Chondrocyte (in vitro differentiated cells): ENCODE measurements at regions not wholly inside any gene's neighbourhood (a gene's known extent, or its start where the extent isn't known, plus 50 kb on each side); places are given as distances from the start of the nearest gene placed in this dataset.

Experiments
- DNase-seq: peaks from one replicate; pipeline ENCODE4 v3.0.0; 2021; ENCODE audit warnings: mixed read lengths, low spot score
- H3K27ac Mint-ChIP-seq: one replicate; pipeline ENCODE4 v1.8.0; 2021; ENCODE audit warnings: mild to moderate bottlenecking, moderate library complexity, mixed read lengths; ENCODE audit not compliant: unreplicated experiment
- H3K27me3 Mint-ChIP-seq: 2 replicates; pipeline ENCODE4 v1.8.0; 2021; ENCODE audit warnings: low read depth, mixed read lengths
- H3K36me3 Mint-ChIP-seq: 2 replicates; pipeline ENCODE4 v1.8.0; 2021; ENCODE audit warnings: low read depth, mixed read lengths
- H3K4me1 Mint-ChIP-seq: 2 replicates; pipeline ENCODE4 v1.8.0; 2021; ENCODE audit warnings: low read depth, mild to moderate bottlenecking, mixed read lengths
- H3K4me3 Mint-ChIP-seq: one replicate; pipeline ENCODE4 v1.8.0; 2021; ENCODE audit warnings: mild to moderate bottlenecking, moderate library complexity, mixed read lengths; ENCODE audit not compliant: unreplicated experiment
- H3K9me3 Mint-ChIP-seq: 2 replicates; pipeline ENCODE4 v1.8.0; 2021; ENCODE audit warnings: low read depth, mixed read lengths
- TF ChIP-seq, protein P1 (sequence below): fragments of 200-600 bp; sonication (generic); IDR thresholded peaks from 2 replicates; pipeline ENCODE4 v1.5.0; 2021; ENCODE audit warnings: antibody characterized with exemption, mild to moderate bottlenecking, moderate library complexity

DNA sequence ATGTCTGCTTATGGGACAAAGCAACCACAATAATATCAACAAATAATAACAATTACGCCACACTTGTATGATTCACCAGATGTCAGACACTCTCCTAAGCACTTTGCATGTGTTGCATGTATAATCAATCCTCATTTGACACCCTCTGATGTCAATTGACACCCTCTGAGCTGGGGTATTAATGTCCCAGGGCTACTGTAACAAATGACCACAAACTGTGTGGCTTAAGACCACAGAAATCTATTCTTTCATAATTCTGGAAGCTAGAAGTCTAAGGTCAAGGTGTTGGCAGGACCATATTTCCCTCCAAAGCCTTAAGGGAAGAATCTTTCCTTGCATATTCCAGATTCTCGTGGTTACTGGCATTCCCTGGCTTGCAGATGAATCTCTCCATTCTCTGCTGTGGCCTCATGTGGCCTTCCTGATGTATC is 112.7 kb downstream of the NPIPB5 start:
- Mint-ChIP-seq H3K36me3 (no peaks in the 10 kb centered on the region), H3K4me1 (no peaks in the 10 kb centered on the region), H3K27ac (no peak overlapping the region), H3K9me3 (no peaks in the 10 kb centered on the region), H3K4me3 (no peak overlapping the region), H3K27me3 (peaks cover 10% of the 10 kb centered on the region)
- TF ChIP-seq, protein P1, sequence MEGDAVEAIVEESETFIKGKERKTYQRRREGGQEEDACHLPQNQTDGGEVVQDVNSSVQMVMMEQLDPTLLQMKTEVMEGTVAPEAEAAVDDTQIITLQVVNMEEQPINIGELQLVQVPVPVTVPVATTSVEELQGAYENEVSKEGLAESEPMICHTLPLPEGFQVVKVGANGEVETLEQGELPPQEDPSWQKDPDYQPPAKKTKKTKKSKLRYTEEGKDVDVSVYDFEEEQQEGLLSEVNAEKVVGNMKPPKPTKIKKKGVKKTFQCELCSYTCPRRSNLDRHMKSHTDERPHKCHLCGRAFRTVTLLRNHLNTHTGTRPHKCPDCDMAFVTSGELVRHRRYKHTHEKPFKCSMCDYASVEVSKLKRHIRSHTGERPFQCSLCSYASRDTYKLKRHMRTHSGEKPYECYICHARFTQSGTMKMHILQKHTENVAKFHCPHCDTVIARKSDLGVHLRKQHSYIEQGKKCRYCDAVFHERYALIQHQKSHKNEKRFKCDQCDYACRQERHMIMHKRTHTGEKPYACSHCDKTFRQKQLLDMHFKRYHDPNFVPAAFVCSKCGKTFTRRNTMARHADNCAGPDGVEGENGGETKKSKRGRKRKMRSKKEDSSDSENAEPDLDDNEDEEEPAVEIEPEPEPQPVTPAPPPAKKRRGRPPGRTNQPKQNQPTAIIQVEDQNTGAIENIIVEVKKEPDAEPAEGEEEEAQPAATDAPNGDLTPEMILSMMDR: no peak
- no peak for DNase-seq

DNA sequence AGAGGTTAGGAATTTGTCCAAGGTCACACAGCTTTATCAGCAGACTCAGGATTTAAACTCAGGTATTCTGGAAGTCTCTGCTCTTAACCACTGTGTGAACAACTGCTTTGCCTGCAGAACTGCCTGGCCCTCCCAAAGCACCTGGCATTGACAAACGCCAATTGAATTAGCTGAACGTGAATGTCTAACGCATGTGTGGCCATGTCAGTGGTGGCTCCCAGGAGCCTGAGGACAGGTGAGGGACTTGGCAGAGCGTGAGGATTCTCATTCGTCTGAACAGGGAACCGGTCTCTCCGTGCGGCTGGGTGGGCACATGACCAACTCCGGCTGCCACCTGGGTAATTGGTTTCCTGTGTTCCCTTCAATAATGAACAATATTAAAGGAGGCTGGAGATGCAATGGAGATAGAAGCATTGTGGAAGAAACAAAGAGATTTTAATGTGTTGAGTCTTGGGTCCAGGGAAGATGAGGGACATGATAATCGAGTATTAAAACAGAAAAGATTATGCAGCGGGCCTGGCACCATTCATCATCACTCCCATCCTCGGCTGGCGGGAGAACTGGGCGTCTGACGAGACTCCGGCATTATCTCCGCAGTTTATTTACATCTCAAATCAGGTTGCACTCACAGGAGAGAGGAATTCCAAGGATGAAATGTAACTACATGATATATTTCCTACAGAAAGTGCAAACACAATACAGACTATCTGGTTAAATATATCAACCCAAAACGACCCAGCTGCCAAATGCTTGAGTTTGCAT is 113.5 kb downstream of the NPIPB5 start:
- TF ChIP-seq, protein P1: no peak
- Mint-ChIP-seq H3K4me3 (no peak overlapping the region), H3K36me3 (no peaks in the 10 kb centered on the region), H3K27me3 (peaks cover 7% of the 10 kb centered on the region), H3K27ac (no peak overlapping the region), H3K9me3 (no peaks in the 10 kb centered on the region), H3K4me1 (no peaks in the 10 kb centered on the region)
- no peak for DNase-seq

DNA sequence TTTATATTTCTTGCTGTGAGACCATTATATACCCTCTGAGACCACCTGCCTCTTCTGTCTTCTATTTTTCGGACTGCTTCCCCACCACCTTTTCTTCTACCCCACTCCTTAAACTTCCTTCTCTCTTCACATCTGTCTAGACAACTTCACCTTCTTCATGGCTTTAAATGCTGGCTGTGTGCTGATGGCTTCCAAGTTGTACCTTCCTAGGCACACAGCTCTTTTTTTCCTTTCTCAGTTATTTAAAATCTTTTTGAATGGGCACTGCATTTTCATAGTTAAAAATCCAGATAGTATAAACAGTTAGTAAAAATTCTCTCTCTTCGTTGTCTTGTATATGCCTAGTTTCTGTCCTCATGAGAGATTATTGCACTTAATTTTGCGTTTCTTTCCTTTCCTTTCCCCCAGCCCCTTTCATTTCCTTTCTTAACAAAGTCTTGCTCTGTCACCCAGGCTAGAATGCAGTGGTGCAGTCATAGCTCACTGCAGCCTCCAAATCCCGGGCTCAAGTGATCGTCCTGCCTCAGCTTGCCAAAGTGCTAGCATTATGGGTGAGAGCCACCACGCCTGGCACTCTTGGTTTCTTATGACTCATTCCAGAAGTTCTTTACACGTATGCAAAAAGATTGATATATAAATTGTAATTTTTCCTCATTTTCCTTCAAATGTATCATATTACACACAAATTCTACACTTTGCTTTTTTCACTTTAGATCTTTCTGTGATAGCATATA is 114.3 kb downstream of the NPIPB5 start:
- Mint-ChIP-seq H3K4me1 (no peaks in the 10 kb centered on the region), H3K27me3 (peaks cover 5% of the 10 kb centered on the region), H3K27ac (no peak overlapping the region), H3K9me3 (no peaks in the 10 kb centered on the region), H3K4me3 (no peak overlapping the region), H3K36me3 (no peaks in the 10 kb centered on the region)
- no peak for DNase-seq
- TF ChIP-seq, protein P1: no peak

- Mint-ChIP-seq H3K36me3 (no peaks in the 10 kb centered on the region), H3K4me1 (no peaks in the 10 kb centered on the region), H3K27me3 (peaks cover under 1% of the 10 kb centered on the region), H3K27ac (no peak overlapping the region), H3K4me3 (no peak overlapping the region), H3K9me3 (no peaks in the 10 kb centered on the region)
- TF ChIP-seq, protein P1: no peak
- DNase-seq: no peak
Observed at GRCh38 chr16:22625967-22626366, 115.3 kb downstream of the NPIPB5 start.

DNA sequence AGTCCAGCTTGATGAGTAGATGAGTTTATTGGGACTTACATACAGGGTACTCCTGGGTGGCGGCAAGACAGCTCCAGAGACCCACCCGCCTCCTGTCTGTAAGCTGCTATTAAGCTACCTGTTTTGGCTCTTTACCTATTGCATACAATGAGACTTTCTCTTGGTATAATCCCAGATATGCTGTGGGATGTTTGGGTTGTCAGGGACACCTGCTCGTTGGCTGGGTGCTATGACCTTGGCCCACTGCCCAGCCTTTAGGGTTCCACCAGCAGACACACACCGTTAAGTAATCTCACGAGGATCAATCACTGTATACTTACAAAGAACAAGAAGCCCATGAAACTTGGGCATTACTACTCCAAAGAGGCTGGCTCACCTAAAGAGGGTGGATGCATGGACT is 116.4 kb downstream of the NPIPB5 start:
- H3K27ac Mint-ChIP-seq: no peak overlapping the region
- no peaks in the 10 kb centered on the region for H3K27me3 Mint-ChIP-seq
- no peaks in the 10 kb centered on the region for H3K36me3 Mint-ChIP-seq
- no peak overlapping the region for H3K4me3 Mint-ChIP-seq
- no peaks in the 10 kb centered on the region for H3K4me1 Mint-ChIP-seq
- no peak for DNase-seq
- H3K9me3 Mint-ChIP-seq: no peaks in the 10 kb centered on the region
- TF ChIP-seq, protein P1: no peak
